Osteoblast (primary cell): ENCODE measurements at regions not wholly inside any gene's neighbourhood (a gene's known extent, or its start where the extent isn't known, plus 50 kb on each side); places are given as distances from the start of the nearest gene placed in this dataset.
A peak's percentile ranks its signal among the peaks of the same experiment; 100 is the strongest.

Source experiments
- DNase-seq: peaks from one replicate; pipeline ENCODE4 v3.0.0; 2011; ENCODE audit warnings: low spot score, mixed read lengths; ENCODE audit not compliant: insufficient read length; ENCODE audit errors: missing footprints
- H2AFZ ChIP-seq: 2 replicates; pipeline ENCODE4 v1.6.0; 2011; ENCODE audit warnings: mild to moderate bottlenecking, low read length
- H3K27ac ChIP-seq: 2 replicates; pipeline ENCODE4 v1.5.1; 2011; ENCODE audit warnings: mild to moderate bottlenecking, low read depth, low read length, moderate library complexity
- H3K27me3 ChIP-seq: 2 replicates; pipeline ENCODE4 v1.6.0; 2012; ENCODE audit warnings: mild to moderate bottlenecking, control low read depth, inconsistent platforms, low read length, moderate library complexity; ENCODE audit not compliant: insufficient read depth
- H3K36me3 ChIP-seq: 2 replicates; pipeline ENCODE4 v1.5.1; 2011; ENCODE audit warnings: mild to moderate bottlenecking, low read length, control low read depth, moderate library complexity; ENCODE audit not compliant: insufficient read depth
- H3K4me1 ChIP-seq: 2 replicates; pipeline ENCODE4 v1.5.1; 2011; ENCODE audit warnings: mild to moderate bottlenecking, low read length, control low read depth, moderate library complexity; ENCODE audit not compliant: insufficient read depth
- H3K4me2 ChIP-seq: 2 replicates; pipeline ENCODE4 v1.6.0; 2011; ENCODE audit warnings: mild to moderate bottlenecking, low read length; ENCODE audit not compliant: insufficient read depth
- H3K4me3 ChIP-seq: fragments of 200-600 bp; sonication (generic); 3 replicates; pipeline ENCODE4 v1.5.1; 2012; ENCODE audit warnings: mild to moderate bottlenecking, low read length, inconsistent platforms; ENCODE audit not compliant: insufficient read depth
- H3K79me2 ChIP-seq: 2 replicates; pipeline ENCODE4 v1.6.0; 2012; ENCODE audit warnings: mild to moderate bottlenecking, low read length, control low read depth, inconsistent platforms; ENCODE audit not compliant: insufficient read depth
- H3K9me3 ChIP-seq: 2 replicates; pipeline ENCODE4 v1.5.1; 2011; ENCODE audit warnings: low read depth, low read length, control low read depth
- H4K20me1 ChIP-seq: 2 replicates; pipeline ENCODE4 v1.6.0; 2012; ENCODE audit warnings: mild to moderate bottlenecking, low read length, control low read depth; ENCODE audit not compliant: insufficient read depth
- CTCF ChIP-seq: IDR thresholded peaks from 2 replicates; pipeline ENCODE4 v1.5.1; 2011; ENCODE audit warnings: mild to moderate bottlenecking, low read depth, low read length, moderate library complexity; ENCODE audit errors: extremely low read depth

GRCh38 chr10:130761032-130761575 is 550.4 kb downstream of the TCERG1L start:
- Histone ChIP-seq H3K36me3 (no peaks in the 10 kb centered on the region), H3K79me2 (no peaks in the 10 kb centered on the region), H3K4me3 (no peak overlapping the region), H3K4me1 (no peaks in the 10 kb centered on the region), H3K4me2 (no peak overlapping the region), H3K9me3 (no peaks in the 10 kb centered on the region), H3K27ac (no peak overlapping the region), H4K20me1 (no peaks in the 10 kb centered on the region), H3K27me3 (no peaks in the 10 kb centered on the region), H2AFZ (no peak overlapping the region)
- no peak for TF ChIP-seq CTCF
- no peak for DNase-seq

GRCh38 chr10:130761788-130762301 is 549.7 kb downstream of the TCERG1L start:
- Histone ChIP-seq H3K4me2 (no peak overlapping the region), H3K4me3 (no peak overlapping the region), H2AFZ (no peak overlapping the region), H3K9me3 (no peaks in the 10 kb centered on the region), H4K20me1 (no peaks in the 10 kb centered on the region), H3K27me3 (no peaks in the 10 kb centered on the region), H3K4me1 (no peaks in the 10 kb centered on the region), H3K79me2 (no peaks in the 10 kb centered on the region), H3K36me3 (no peaks in the 10 kb centered on the region), H3K27ac (no peak overlapping the region)
- no peak for DNase-seq
- TF ChIP-seq CTCF = no peak

DNA sequence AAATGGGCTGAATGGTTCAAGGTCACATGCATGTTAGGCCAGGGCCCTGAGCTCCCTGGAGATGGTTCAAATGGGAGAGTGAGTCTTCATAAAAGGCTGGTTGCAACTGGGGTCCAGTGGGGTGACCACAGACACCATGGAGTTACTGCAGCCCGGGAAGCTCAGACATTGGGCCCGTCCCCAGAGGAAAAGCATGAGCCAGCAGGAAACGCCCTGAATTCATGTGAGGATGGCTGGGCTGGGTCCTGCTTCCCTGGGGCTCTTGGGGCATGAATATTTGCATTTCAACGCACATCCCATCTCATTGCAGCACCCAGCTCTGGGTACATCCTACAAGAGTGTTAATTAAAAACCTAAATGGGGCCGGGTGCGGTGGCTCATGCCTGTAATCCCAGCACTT is 549.0 kb downstream of the TCERG1L start:
- no peaks in the 10 kb centered on the region for H3K79me2 ChIP-seq
- TF ChIP-seq CTCF = no peak
- no peaks in the 10 kb centered on the region for H3K9me3 ChIP-seq
- H3K4me1 ChIP-seq = no peaks in the 10 kb centered on the region
- no peak overlapping the region for H2AFZ ChIP-seq
- H3K36me3 ChIP-seq = no peaks in the 10 kb centered on the region
- no peak for DNase-seq
- no peak overlapping the region for H3K4me3 ChIP-seq
- no peak overlapping the region for H3K4me2 ChIP-seq
- no peaks in the 10 kb centered on the region for H4K20me1 ChIP-seq
- H3K27ac ChIP-seq = no peak overlapping the region
- H3K27me3 ChIP-seq = no peaks in the 10 kb centered on the region

DNA sequence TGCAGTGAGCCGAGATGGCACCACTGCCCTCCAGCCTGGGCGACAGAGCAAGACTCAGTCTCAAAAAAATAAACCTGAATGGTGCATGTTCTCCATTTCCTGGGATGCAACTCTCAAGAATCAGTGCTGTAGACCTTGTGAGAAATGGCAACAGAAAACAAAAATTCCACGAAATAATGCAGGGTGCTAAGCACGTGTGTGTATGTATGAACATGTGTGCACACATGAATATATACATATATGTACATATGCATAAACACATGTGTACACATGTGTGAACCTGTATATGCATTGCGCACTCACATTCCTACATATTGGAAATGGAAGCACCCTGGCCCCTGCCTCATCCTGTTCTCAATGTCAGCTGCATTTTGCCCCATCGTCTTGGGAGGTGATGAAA is 548.5 kb downstream of the TCERG1L start:
- Histone ChIP-seq H3K27ac (no peak overlapping the region), H3K36me3 (no peaks in the 10 kb centered on the region), H3K4me2 (no peak overlapping the region), H3K4me1 (no peaks in the 10 kb centered on the region), H3K27me3 (no peaks in the 10 kb centered on the region), H4K20me1 (no peaks in the 10 kb centered on the region), H2AFZ (no peak overlapping the region), H3K9me3 (no peaks in the 10 kb centered on the region), H3K79me2 (no peaks in the 10 kb centered on the region), H3K4me3 (no peak overlapping the region)
- DNase-seq = peak; percentile 17
- TF ChIP-seq CTCF = no peak
